ENCODE measurements at regions not wholly inside any gene's neighbourhood (a gene's known extent, or its start where the extent isn't known, plus 50 kb on each side); places are given as distances from the start of the nearest gene placed in this dataset.

GRCh38 chr3:165532851-165533250 is 304.4 kb downstream of the BCHE start:
- no peaks in the 10 kb centered on the region for H3K9me3 ChIP-seq (replicated peaks; ENCODE audit: control insufficient read depth, insufficient read depth, low read depth, low read length)
- no peaks in the 10 kb centered on the region for H3K79me2 ChIP-seq (ENCODE audit: control insufficient read depth, insufficient read depth, low read length)
- H3K36me3 ChIP-seq (ENCODE audit: control insufficient read depth, insufficient read depth, low read length): no peaks in the 10 kb centered on the region
- no peak overlapping the region for H3K4me3 ChIP-seq
- DNase-seq (ENCODE audit: extremely low read depth in 1 of 4, low spot score in 3 of 4): no peak
- FAIRE-seq: no peak
- in situ Hi-C loops (cut with MboI): no loop called here
- no peak for ATAC-seq
- POLR2A ChIA-PET: no interaction called here
- no TSS peak for BruUV-seq (replicated peaks)
- no peaks in the 10 kb centered on the region for H3K27me3 ChIP-seq (ENCODE audit: control insufficient read depth in 2 of 2, insufficient read depth in 2 of 2, low read length in 2 of 2)
- no peak overlapping the region for H3K4me2 ChIP-seq (ENCODE audit: insufficient read depth, low read length)
- H4K20me1 ChIP-seq (replicated peaks; ENCODE audit: control insufficient read depth, insufficient read depth, low read length): no peaks in the 10 kb centered on the region
- no peaks in the 10 kb centered on the region for H3K9me1 ChIP-seq (ENCODE audit: control insufficient read depth, insufficient read depth, low read length)
- H2AFZ ChIP-seq (ENCODE audit: low read depth, low read length): no peak overlapping the region
- no peak overlapping the region for H3K9ac ChIP-seq (ENCODE audit: insufficient read depth in 1 of 2, low read depth in 2 of 2, low read length in 2 of 2)
- TF ChIP-seq LARP7 (IDR thresholded peaks at IDR 0.05): no peak
- no peak for TF ChIP-seq RBFOX2 (IDR thresholded peaks at IDR 0.05; ENCODE audit: low read depth, low read length)
- TF ChIP-seq ZFP91 (CRISPR knock-in tag; IDR thresholded peaks at IDR 0.05): no peak
- no peak for TF ChIP-seq TSHZ1 (CRISPR knock-in tag; IDR thresholded peaks at IDR 0.05)
- TF ChIP-seq NFRKB (IDR thresholded peaks at IDR 0.05; ENCODE audit: low read depth): no peak
- no peak for TF ChIP-seq ETV5 (CRISPR knock-in tag; IDR thresholded peaks at IDR 0.05; ENCODE audit: low read depth)
- no peak for TF ChIP-seq RBM17 (IDR thresholded peaks at IDR 0.05; ENCODE audit: borderline replicate concordance, low read depth, low read length)
- TF ChIP-seq MXI1 (IDR thresholded peaks at IDR 0.05; ENCODE audit: low read depth, low read length): no peak
- no peak for TF ChIP-seq JUN (IDR thresholded peaks at IDR 0.05; ENCODE audit: borderline replicate concordance, low read depth, low read length)
- TF ChIP-seq JUN (CRISPR knock-in tag; IDR thresholded peaks at IDR 0.05; ENCODE audit: borderline replicate concordance): no peak
- TF ChIP-seq ILF3 (IDR thresholded peaks at IDR 0.05; ENCODE audit: borderline replicate concordance): no peak
- TF ChIP-seq TAF7 (tag; IDR thresholded peaks at IDR 0.05): no peak
- TF ChIP-seq ZKSCAN1 (IDR thresholded peaks at IDR 0.05; ENCODE audit: low read depth, low read length): no peak
- intact Hi-C loops (cut with micrococcal nuclease): no loop called here
- 0% methylated on average over 1 of the region's 1 CpG for WGBS (ENCODE audit: insufficient coverage, low coverage, missing lambda C conversion rate)
- CTCF ChIA-PET (ENCODE audit: low intra/inter-chr PET ratio): no interaction called here
- H3K27ac ChIP-seq (ENCODE audit: extremely low read depth, low read depth, low read length): no peak overlapping the region
- H3K4me1 ChIP-seq (replicated peaks in 1 of 2; ENCODE audit: control insufficient read depth in 2 of 2, insufficient read depth in 2 of 2, low read length in 2 of 2): no peaks in the 10 kb centered on the region
